Heart right ventricle (tissue), 16 donors: ENCODE measurements at regions not wholly inside any gene's neighbourhood (a gene's known extent, or its start where the extent isn't known, plus 50 kb on each side); places are given as distances from the start of the nearest gene placed in this dataset.

Source experiments
- ATAC-seq, 8 donors: fragments of 200-7000 bp; cut with Tn5 transposase; one replicate each; pipeline ENCODE4 v1.9.1; 2020; ENCODE audit warnings: mild to moderate bottlenecking in 8 of 8, moderate library complexity in 8 of 8, moderate number of reproducible peaks in 1 of 8
- DNase-seq, 2 donors: peaks; one replicate each; pipeline ENCODE4 v3.0.0-alpha.2; 2020
- H3K27ac ChIP-seq, 10 donors: fragments of 200-600 bp; sonication (generic) in 2 of 10; one replicate each; pipeline versions ENCODE4 v1.5.0 to v1.8.0; 2020 to 2022; ENCODE audit warnings: mild to moderate bottlenecking in 3 of 10
- H3K27me3 ChIP-seq, 7 donors: fragments of 200-600 bp; one replicate each; pipeline ENCODE4 v1.8.0; 2021 to 2022; ENCODE audit warnings: mild to moderate bottlenecking in 2 of 7
- H3K36me3 ChIP-seq, 9 donors: fragments of 200-600 bp; sonication (generic) in 1 of 9; one replicate each; pipeline versions ENCODE4 v1.5.0 to v1.8.0; 2020 to 2022; ENCODE audit warnings: mild to moderate bottlenecking in 2 of 9
- H3K4me1 ChIP-seq, 9 donors: fragments of 200-600 bp; sonication (generic) in 1 of 9; one replicate each; pipeline versions ENCODE4 v1.5.0 to v1.8.0; 2020 to 2022; ENCODE audit warnings: mild to moderate bottlenecking in 4 of 9
- H3K4me3 ChIP-seq, 10 donors: fragments of 200-600 bp; sonication (generic) in 2 of 10; one replicate each; pipeline versions ENCODE4 v1.5.0 to v1.8.0; 2020 to 2022; ENCODE audit warnings: mild to moderate bottlenecking in 7 of 10, moderate library complexity in 2 of 10
- H3K9me3 ChIP-seq, 11 donors: fragments of 200-600 bp in 10 of 11; sonication (generic) in 2 of 11; one replicate each; pipeline versions ENCODE4 v1.5.0 to v1.8.0; 2013 to 2022; ENCODE audit warnings: mild to moderate bottlenecking in 2 of 11, control low read depth in 1 of 11, moderate library complexity in 1 of 11
- WGBS, 2 donors: extraction: QIAGEN DNeasy Blood & Tissue Kit; methylation state at CpG; one replicate each; pipeline ENCODE4 v1.1.7; 2013; ENCODE audit warnings: inconsistent platforms in 1 of 2; 5-methylcytosine and 5-hydroxymethylcytosine counted together
- intact Hi-C, 10 donors: fragments of 100-400 bp; cut with DNase I; formaldehyde crosslinking; loops; one replicate each; pipeline versions ENCODE4 v1.11.1 to v1.14.2; 2022
- TF ChIP-seq, protein P1 (sequence below), 9 donors: fragments of 200-600 bp; sonication (generic) in 2 of 9; IDR thresholded peaks; one replicate each; pipeline versions ENCODE4 v1.5.0 to v1.8.0; 2021 to 2022; ENCODE audit warnings: antibody characterized with exemption in 9 of 9, mild to moderate bottlenecking in 5 of 9, moderate library complexity in 1 of 9
- donor health status: Arrhythmogenic right ventricular cardiomyopathy.
- donor health status: ischemic (EF 13 %, LVEDD 7.1; RV severe dilation, severe dysfunction).
- donor health status: healthy with polysubstance abuse.
- donor health status: DM: no; HTN: yes; CAD: no.
- donor health status: DM: no; HTN: no; CAD: no.
- donor health status: ischemic (EF 25% LVEDD 6.9; RV normal size, moderate dysfunction).
- donor health status: ischemic (EF 25% LVEDD 5.7; RV mildly dilated, moderate dysfunction).
- donor health status: healthy.
- donor health status: DM: yes; HTN: yes; CAD: no.
- donor health status: Ischemic cardiomyopathy.
- donor health status: ischemic (EF 35%, LVEDD 5.7; RV mildly dilated, moderate dysfunction).
- donor health status: nonischemic (EF 11% LVEDD 7.7; RV severe dilation, severe dysfunction).
- donor health status: DM: yes; HTN: yes; CAD: no.
- donor health status: PGD.
- donor health status: ischemic (EF 29% LVEDD 5.4; RV normal size, mild dysfunction).
- donor health status: nonischemic (EF 23%, LVEDD 6.1; RV moderate dilation, normal function).

DNA sequence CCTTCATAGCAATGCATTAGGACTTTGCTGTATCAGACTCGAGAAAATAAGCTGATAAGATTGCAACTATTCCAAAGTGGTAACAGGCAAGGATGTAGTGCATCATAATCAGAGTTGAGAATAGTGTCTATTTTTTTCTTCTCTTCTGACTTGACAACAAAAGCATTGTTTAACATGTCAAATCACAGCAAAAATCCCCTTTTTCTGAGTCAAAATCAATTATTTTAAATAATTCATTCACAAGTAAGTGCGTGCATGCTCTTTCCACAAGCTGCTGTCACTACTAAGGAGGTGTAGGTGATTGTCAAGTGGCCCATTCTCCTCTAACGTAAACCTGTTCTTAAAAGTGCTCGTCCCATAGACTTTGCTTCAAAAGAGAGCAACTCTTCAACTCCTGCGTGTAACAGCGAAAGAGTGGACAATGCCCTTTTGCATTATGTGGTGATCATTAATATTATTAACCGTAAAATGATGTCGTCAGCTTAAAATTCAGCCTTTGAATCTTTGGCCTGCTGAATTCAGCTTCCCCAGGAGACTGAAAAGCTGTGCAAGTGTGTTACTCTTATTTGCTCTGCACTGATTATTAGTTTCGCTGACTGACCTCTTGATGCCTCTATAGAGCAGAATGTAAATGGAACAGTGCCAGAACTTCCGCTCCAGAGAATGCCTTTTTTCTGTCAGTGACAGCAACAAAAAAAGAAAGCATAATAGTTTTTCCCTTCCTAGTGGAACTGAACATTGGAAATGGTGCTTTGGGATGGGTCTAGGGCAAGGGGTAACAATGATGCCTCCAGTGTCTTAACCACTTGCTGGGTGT is 680.8 kb upstream of the SEMA6A start:
- TF ChIP-seq, protein P1, sequence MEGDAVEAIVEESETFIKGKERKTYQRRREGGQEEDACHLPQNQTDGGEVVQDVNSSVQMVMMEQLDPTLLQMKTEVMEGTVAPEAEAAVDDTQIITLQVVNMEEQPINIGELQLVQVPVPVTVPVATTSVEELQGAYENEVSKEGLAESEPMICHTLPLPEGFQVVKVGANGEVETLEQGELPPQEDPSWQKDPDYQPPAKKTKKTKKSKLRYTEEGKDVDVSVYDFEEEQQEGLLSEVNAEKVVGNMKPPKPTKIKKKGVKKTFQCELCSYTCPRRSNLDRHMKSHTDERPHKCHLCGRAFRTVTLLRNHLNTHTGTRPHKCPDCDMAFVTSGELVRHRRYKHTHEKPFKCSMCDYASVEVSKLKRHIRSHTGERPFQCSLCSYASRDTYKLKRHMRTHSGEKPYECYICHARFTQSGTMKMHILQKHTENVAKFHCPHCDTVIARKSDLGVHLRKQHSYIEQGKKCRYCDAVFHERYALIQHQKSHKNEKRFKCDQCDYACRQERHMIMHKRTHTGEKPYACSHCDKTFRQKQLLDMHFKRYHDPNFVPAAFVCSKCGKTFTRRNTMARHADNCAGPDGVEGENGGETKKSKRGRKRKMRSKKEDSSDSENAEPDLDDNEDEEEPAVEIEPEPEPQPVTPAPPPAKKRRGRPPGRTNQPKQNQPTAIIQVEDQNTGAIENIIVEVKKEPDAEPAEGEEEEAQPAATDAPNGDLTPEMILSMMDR (IDR thresholded peaks at IDR 0.05): no peak
- intact Hi-C loops: no loop called here
- Histone ChIP-seq H3K27ac (no peak overlapping the region), H3K4me3 (no peak overlapping the region), H3K4me1 (peaks cover 0 to 6% (median 0%) of the 10 kb centered on the region in 9 donors), H3K27me3 (no peaks in the 10 kb centered on the region), H3K36me3 (no peaks in the 10 kb centered on the region), H3K9me3 (no peaks in the 10 kb centered on the region)
- DNase-seq (no peak), ATAC-seq (no peak)
- WGBS, 2 donors: 55 to 57% methylated on average over 10 of the region's 10 CpGs

DNA sequence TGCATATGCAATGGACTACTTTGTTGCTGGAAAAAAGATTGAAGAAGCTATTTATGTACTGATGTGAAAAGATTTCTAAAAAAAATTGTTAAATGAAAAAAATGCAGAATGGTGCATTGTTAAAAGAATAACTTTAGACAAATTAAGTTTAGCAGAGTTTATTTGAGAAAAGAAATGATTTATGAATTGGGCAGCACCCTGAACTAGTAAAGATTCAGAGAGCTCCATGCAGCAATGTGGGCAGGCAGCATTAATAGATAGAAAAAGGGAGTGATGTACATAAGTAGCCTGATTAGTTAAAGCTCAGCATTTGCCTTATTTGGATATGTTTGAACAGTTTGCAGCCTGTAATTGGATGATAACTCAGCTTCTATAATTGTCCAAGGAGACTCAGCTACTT is 677.9 kb upstream of the SEMA6A start:
- Histone ChIP-seq H3K9me3 (no peaks in the 10 kb centered on the region), H3K4me1 (peaks cover 0 to 6% (median 0%) of the 10 kb centered on the region in 9 donors), H3K27me3 (no peaks in the 10 kb centered on the region), H3K4me3 (no peak overlapping the region), H3K27ac (no peak overlapping the region), H3K36me3 (no peaks in the 10 kb centered on the region)
- TF ChIP-seq, protein P1 (IDR thresholded peaks at IDR 0.05): no peak
- ATAC-seq (no peak), DNase-seq (no peak)
- intact Hi-C loops: no loop called here

DNA sequence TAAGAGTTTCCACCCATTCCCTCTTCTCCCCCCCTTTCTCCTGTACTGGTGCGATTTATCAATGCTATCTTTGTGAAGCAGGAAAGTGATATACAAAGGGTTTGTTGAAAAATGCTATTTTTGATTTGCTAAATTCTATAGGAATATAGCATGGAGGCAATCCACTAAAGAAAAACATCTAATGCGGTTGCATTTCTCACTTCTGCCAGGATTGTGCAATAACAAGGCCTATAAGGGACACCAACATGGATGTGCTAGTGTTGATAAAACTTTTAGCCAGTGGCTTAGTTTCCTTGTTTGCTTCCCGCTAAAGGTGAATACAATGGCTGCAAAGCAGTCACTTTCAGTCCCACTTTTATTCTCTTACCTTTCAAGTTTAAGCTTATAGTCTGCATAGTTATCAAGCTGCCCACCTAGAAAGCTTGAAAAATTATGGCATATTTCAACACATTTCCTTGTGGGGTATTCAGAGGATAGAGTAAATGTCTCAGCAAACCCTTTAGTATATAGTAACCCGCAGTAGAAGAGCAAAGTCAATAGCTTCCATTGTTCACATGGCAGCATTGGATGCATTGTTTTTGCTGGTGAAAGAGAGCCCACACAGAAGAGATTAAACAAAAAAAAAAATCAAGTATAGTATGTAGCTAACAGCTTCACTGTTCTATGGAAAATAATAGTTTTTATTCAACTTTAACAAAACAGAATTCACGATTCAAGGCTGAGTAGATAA is 674.6 kb upstream of the SEMA6A start:
- no peaks in the 10 kb centered on the region for H3K4me1 ChIP-seq
- TF ChIP-seq, protein P1 (IDR thresholded peaks at IDR 0.05): no peak
- H3K4me3 ChIP-seq: no peak overlapping the region
- H3K9me3 ChIP-seq: no peaks in the 10 kb centered on the region
- H3K36me3 ChIP-seq: no peaks in the 10 kb centered on the region
- WGBS, 2 donors: 88 to 94% methylated on average over 5 of the region's 5 CpGs
- no peaks in the 10 kb centered on the region for H3K27me3 ChIP-seq
- DNase-seq: no peak
- no peak overlapping the region for H3K27ac ChIP-seq
- no peak for ATAC-seq
- intact Hi-C loops: no loop called here

- H3K4me3 ChIP-seq: no peak overlapping the region
- ATAC-seq: no peak
- DNase-seq: no peak
- intact Hi-C loops: no loop called here
- H3K36me3 ChIP-seq: no peaks in the 10 kb centered on the region
- H3K9me3 ChIP-seq: peaks cover 0 to 1% (median 0%) of the 10 kb centered on the region in 11 donors
- no peaks in the 10 kb centered on the region for H3K4me1 ChIP-seq
- H3K27me3 ChIP-seq: no peaks in the 10 kb centered on the region
- H3K27ac ChIP-seq: no peak overlapping the region
- TF ChIP-seq, protein P1 (IDR thresholded peaks at IDR 0.05): no peak
Observed at GRCh38 chr5:117246424-117246823, 671.8 kb upstream of the SEMA6A start.
